GM21526 (cell line): ENCODE measurements at regions not wholly inside any gene's neighbourhood (a gene's known extent, or its start where the extent isn't known, plus 50 kb on each side); places are given as distances from the start of the nearest gene placed in this dataset.
"Not testable (repeated sequence)": the region's sequence is repeated elsewhere in the genome, so short reads cannot be mapped to it uniquely, and the experiment has no call there.

Experiments
- ATAC-seq: cut with Tn5 transposase; IDR thresholded peaks from one replicate; pipeline ENCODE4 v1.9.1; 2021; ENCODE audit warnings: moderate library complexity; ENCODE audit not compliant: unreplicated experiment, low FRiP score

GRCh38 chr4:149211876-149212275 is 603.8 kb downstream of the IQCM start:
- ATAC-seq, result no peak

DNA sequence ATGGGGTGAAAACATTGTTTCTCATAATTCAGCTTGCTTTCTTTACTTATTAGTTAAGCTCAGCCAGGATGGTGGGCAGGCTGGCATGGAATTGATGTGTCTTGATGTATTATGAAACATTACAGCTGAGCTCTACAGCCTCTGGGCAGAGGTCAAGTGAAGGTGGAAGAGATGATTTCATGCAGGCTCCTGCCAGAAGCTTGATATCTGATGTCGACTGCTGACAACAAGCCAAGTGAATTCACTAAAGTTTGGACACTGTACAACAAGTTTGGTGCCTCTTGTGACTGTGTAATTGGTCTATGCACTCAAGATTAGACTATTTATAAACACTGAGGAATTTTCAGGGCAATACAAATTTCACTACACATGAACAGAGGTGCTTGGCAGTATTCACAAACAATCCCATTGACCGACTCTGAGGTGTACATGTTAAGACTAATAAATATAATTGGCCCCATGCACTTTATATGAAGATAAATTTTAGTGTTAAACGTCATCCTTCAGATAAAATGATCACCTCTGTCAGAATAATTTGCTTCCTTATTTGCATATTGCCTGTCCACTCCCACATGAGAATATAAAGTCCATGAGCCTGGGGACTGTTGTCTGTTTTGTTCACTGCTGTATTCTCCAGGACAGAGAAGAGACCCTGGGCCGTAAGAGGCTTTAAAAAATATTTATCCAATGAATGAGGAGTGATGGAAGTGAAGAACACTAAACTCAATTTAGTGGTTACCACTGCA is 612.2 kb downstream of the IQCM start:
- no peak for ATAC-seq

DNA sequence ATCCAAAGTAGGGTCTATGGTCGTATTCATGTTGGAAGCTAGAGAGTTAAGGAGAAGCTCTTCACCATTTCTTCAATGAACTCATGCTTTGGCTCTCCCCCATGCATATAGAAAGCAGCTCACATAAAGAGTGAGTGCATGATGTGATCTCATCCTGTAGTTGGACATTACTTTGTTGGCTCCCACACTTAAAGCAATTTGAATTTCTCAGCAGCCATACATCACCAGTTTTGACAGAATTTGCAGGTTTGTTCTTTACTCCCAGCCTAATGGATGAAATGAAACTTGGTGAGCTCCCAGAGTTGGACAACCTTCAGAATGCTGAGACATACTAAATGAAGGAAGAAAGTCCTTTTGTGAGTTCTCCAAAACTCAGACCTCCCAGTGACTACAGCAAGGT is 613.5 kb downstream of the IQCM start:
- ATAC-seq, result no peak

GRCh38 chr4:149199594-149199993 is 616.0 kb downstream of the IQCM start:
- no peak for ATAC-seq

DNA sequence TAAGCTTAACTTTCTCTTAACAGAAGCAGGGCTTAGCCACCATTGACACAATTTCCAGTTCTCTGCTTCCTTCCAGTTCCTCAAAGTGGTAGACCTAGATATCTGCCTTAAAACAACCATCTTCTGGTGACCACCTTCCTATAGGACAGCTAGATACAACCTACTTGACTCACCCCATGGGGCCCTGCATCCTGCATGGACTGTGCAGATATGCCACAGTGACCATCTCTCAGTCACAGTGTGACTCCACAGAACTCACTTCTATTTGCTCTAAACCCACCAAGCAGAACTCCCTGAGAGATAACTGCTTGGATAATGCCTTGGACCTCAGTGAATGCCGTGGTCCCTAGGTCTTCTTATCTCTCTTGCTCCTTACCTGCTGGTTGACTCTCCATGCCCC is 621.6 kb downstream of the IQCM start:
- ATAC-seq, result no peak

DNA sequence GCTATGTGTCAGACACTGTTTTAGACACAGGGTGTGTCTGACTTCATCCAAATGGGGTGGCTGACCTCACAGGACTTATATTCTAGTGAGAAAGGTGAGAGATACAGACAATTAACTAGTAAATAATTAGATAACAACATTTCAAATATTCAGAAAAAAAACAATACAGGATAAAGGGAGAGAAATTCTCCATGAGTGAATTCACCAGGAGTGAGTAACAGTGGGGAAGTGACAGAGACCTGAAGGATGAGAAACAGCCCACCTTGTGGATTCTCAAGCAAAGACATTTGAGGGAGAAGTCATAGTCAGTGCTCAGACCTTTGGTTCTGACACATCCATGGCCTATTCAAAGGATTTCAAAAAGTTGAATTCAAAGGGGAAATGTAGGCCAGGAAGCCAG is 627.9 kb downstream of the IQCM start:
- no peak for ATAC-seq

GRCh38 chr4:149183638-149184037 is 632.0 kb downstream of the IQCM start:
- ATAC-seq, result no peak

DNA sequence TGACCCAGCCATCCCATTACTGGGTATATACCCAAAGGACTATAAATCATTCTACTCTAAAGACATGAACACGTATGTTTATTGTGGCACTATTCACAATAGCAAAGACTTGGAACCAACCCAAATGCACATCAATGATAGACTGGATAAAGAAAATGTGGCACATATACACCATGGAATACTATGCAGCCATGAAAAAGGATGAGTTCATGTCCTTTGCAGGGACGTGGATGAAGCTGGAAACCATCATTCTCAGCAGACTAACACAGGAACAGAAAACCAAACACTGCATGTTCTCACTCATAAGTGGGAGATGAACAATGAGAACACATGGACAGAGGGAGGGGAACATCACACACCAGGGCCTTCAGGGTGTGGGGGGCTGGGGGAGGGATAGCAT is 634.2 kb downstream of the IQCM start:
- ATAC-seq, result not testable (repeated sequence)

- no peak for ATAC-seq
Observed at GRCh38 chr4:149176039-149176438, 639.6 kb downstream of the IQCM start.

GRCh38 chr4:149175549-149175948 is 640.1 kb downstream of the IQCM start:
- ATAC-seq, result no peak

GRCh38 chr4:149173241-149174013 is 642.2 kb downstream of the IQCM start:
- ATAC-seq, result no peak

- ATAC-seq, result no peak
Observed at GRCh38 chr4:149168645-149169044, 647.0 kb downstream of the IQCM start.

DNA sequence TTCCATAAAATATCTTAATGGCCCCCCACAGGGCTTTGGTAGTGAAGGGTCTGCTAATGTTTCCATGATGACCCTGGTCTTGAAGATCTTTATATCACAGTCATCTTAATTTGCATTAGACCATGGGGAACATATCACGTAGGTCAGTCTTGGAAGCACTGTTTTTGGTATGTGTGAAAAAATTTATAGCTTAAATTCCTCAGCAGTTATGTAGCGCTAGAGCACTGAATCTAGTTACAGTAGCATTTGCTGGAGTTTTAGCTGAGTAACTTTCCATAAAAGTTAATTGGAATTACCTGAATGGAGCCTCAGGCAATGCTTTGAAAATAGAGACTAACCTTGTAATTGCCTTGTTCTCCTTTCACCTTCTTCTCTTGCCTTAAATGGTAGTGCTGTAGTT is 648.8 kb downstream of the IQCM start:
- no peak for ATAC-seq

- ATAC-seq, result no peak
Observed at GRCh38 chr4:149166365-149166764, 649.3 kb downstream of the IQCM start.

DNA sequence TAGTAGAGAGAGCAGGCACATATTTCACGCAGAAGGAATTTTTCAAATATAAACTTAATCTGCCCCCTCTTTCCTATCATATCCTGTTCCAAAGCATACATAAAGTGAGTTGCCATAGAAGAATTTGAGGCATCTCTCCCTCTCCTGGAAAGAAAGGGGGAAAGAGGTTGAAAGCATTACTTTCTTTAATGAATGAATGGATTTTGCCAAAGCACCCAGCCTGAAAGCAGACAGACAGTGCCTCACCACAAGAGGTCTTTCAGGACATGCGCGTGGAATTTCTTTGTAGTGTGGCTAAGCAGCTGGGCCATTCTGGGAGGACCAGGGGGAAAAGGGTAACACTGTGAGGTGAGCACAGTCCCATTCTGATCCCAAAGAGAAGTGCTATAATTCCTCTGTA is 651.4 kb downstream of the IQCM start:
- ATAC-seq, result no peak

DNA sequence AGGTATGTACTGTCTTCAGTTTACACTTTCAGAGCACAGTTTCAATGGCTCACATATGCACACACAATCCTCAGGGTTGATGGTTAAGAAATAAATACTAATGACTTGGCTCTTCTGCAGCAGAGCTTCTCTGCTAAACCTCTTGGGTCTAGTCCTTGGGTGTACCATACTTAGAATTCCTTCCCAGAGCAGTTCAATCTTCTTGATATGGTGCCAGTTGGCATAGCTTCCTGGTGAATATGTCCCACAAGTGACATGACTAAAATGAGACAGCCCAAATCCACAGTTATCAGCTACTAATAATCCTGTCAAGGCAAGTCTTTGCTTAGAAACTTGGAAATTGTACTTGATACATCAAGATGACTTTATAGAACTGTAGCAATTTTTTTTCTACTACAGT is 654.4 kb downstream of the IQCM start:
- no peak for ATAC-seq

DNA sequence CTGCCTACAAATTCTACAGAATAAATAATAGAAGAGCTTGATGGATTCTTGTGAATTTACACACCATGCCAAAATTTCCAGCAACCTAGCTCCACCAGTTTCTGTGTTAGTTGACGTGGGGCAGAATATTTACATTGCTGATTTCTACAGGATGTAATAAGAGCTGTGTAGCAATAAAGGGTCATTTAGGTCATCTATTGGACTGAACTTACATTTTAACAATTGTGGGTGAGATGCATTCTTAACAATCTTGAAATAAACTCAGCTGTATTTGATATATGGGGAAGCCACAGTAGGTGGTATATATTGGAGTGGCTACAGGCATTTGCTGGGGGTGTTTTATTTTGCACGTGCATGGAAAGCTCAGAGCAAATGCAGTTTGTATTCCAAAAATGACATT is 655.3 kb downstream of the IQCM start:
- ATAC-seq, result no peak

DNA sequence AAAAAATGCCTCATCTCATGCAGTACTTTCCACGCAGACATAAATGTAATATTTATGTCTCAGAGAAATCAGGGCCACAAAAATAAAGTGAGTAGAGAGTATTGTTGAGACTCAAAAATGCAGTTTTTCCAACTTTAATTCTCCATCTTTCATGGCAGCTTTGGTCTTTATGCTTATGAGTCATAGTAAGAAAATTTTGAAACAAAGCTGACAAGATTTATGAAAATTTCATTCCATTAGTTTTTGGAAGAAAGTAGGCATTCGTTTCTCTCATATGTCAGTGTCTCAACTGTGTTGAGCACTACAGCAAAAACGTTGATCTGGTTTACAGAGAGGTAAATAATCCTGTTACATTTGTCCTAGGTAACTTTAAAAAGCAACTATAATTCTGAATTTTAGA is 656.8 kb downstream of the IQCM start:
- no peak for ATAC-seq

GRCh38 chr4:149145803-149146202 is 669.8 kb downstream of the IQCM start:
- ATAC-seq, result no peak

- no peak for ATAC-seq
Observed at GRCh38 chr4:149144060-149144459, 671.6 kb downstream of the IQCM start.

GRCh38 chr4:149141391-149141790 is 674.3 kb downstream of the IQCM start:
- ATAC-seq, result no peak

GRCh38 chr4:149140841-149141240 is 674.8 kb downstream of the IQCM start:
- ATAC-seq, result no peak
